Right cardiac atrium (tissue), 5 donors: ENCODE measurements at regions not wholly inside any gene's neighbourhood (a gene's known extent, or its start where the extent isn't known, plus 50 kb on each side); places are given as distances from the start of the nearest gene placed in this dataset.
"Not testable (repeated sequence)": the region's sequence is repeated elsewhere in the genome, so short reads cannot be mapped to it uniquely, and the experiment has no call there.

Experiments
- ATAC-seq, 2 donors: fragments of 200-7000 bp; cut with Tn5 transposase; one replicate each; pipeline versions ENCODE4 v1.8.0 to v1.9.1; 2020; ENCODE audit warnings: moderate library complexity in 2 of 2, mild to moderate bottlenecking in 1 of 2
- DNase-seq, 3 donors: peaks; one replicate each; pipeline ENCODE4 v3.0.0-alpha.2; 2020
- H3K27ac ChIP-seq: one replicate; pipeline ENCODE4 v1.5.1; 2013; ENCODE audit warnings: mild to moderate bottlenecking, low read length, control low read depth, moderate library complexity
- H3K27me3 ChIP-seq: one replicate; pipeline ENCODE4 v1.6.1; 2013; ENCODE audit not compliant: control insufficient read depth, insufficient read depth
- H3K4me1 ChIP-seq: one replicate; pipeline ENCODE4 v1.6.1; 2013; ENCODE audit warnings: low read length; ENCODE audit not compliant: control insufficient read depth, insufficient read depth
- H3K4me3 ChIP-seq: one replicate; pipeline ENCODE4 v1.5.1; 2013; ENCODE audit warnings: low read length, control low read depth
- H3K9me3 ChIP-seq: one replicate; pipeline ENCODE4 v1.6.1; 2013; ENCODE audit warnings: low read length; ENCODE audit not compliant: control insufficient read depth
- WGBS: extraction: QIAGEN DNeasy Blood & Tissue Kit; methylation state at CpG from one replicate; pipeline ENCODE4 v1.1.7; 2013; 5-methylcytosine and 5-hydroxymethylcytosine counted together
- intact Hi-C, 4 donors: fragments of 100-400 bp; cut with DNase I; formaldehyde crosslinking; loops; one replicate each; pipeline versions ENCODE4 v1.11.0 to v1.14.0; 2022 to 2023
- donor health status: healthy with polysubstance abuse.
- donor health status: DM: no; HTN: yes; CAD: no.
- donor health status: DM: no; HTN: no; CAD: no.
- donor health status: DM: no; HTN: yes; CAD: no; lungs with severe emphysema.
- donor health status: DM: yes; HTN: yes; CAD: no.

GRCh38 chr6:15893556-15894253 is 230.9 kb upstream of the DTNBP1 start:
- 67% methylated on average over 5 of the region's 5 CpGs for WGBS
- H3K27ac ChIP-seq, result no peak overlapping the region
- intact Hi-C loops, result no loop called here
- H3K27me3 ChIP-seq, result no peaks in the 10 kb centered on the region
- DNase-seq, result no peak
- no peaks in the 10 kb centered on the region for H3K9me3 ChIP-seq
- no peak overlapping the region for H3K4me3 ChIP-seq
- peaks cover 7% of the 10 kb centered on the region for H3K4me1 ChIP-seq
- no peak for ATAC-seq

- WGBS, result 51% methylated on average over 1 of the region's 1 CpG
Measured at GRCh38 chr6:15892369-15892768, 229.5 kb upstream of the DTNBP1 start.

DNA sequence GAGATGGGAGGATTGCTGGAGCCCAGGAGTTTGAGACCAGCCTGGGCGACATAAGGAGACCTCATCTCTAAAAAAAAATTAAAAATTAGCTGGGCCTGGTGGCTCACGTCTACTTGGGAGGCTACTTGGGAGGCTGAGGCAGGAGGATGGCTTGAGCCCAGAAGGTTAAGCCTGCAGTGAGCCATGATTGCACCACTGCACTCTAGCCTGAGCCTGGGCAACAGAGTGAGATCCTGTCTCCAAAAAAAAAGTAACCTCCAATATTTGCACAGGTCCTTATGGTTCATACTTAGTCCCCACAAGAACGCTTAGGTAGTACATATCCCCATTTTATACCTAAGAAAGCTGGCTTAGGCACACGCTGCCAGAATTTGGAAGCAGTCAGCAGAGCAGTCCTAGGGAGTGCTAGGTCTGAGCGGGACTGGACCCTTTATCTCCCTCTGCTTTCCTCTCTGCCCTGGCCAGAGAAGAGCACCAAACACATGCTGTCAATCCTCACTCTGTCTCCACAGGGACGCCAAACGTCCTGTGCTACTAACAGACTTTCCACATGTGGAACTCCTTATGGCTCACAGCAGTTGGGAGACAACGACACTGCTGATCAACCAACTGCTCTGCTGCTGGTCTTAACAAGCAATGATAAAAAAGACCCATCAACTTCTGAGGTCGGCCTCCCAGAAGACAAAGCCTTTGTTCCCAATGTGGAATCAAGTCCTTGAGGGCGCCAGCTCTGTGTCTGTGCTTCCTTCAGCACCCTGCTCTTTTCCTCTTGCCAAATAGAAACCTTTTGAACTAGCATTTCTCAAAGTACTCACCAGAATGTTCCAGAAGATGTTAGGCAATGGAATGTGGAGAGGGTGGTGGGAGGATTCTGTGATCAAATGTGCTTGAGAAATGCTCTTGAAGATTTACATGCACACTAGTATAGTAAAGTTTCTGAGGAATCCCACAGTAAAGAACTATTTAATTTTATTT is 226.3 kb upstream of the DTNBP1 start:
- intact Hi-C loops, result no loop called here
- DNase-seq (peak in 1 of 3 donors; percentile 58), ATAC-seq (peak; percentile 76 to 77)
- Histone ChIP-seq H3K9me3 (no peaks in the 10 kb centered on the region), H3K27ac (no peak overlapping the region), H3K4me1 (peaks cover 4% of the 10 kb centered on the region), H3K4me3 (no peak overlapping the region), H3K27me3 (no peaks in the 10 kb centered on the region)
- 66% methylated on average over 10 of the region's 10 CpGs for WGBS

More at GRCh38 chr6:15892369-15892768, 229.5 kb upstream of the DTNBP1 start:
- DNase-seq (peak in 1 of 3 donors; percentile 50), ATAC-seq (peak in 1 of 2 donors; percentile 8)
- intact Hi-C loops, result no loop called here
- no peaks in the 10 kb centered on the region for H3K9me3 ChIP-seq
- peaks cover 8% of the 10 kb centered on the region for H3K4me1 ChIP-seq
- H3K27ac ChIP-seq, result no peak overlapping the region
- no peaks in the 10 kb centered on the region for H3K27me3 ChIP-seq
- H3K4me3 ChIP-seq, result no peak overlapping the region

GRCh38 chr6:15887491-15888461 is 224.9 kb upstream of the DTNBP1 start:
- intact Hi-C loops, result no loop called here
- DNase-seq (no peak), ATAC-seq (peak in 1 of 2 donors; percentile 83)
- Histone ChIP-seq H3K9me3 (no peaks in the 10 kb centered on the region), H3K4me3 (no peak overlapping the region), H3K27me3 (no peaks in the 10 kb centered on the region), H3K27ac (no peak overlapping the region), H3K4me1 (peaks cover 4% of the 10 kb centered on the region)
- WGBS, result 72% methylated on average over 10 of the region's 10 CpGs

DNA sequence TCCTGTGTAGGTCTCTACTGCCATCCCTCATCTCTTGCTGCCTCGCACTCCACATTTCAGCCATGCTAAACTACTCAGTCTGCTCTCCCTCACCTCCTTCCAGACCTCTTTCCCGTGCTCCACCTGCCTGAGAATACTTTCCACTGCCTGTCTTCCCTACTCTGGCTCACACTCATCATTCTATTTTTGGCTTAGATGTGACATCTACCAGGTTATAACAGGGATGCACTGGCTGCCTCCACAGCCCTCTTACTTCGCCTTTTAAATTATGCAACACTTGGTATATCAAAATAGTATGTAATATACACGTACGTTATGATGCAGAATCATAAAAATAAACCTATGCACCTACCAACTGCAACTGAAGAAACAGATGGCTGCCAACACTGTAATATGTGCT is 222.8 kb upstream of the DTNBP1 start:
- intact Hi-C loops, result no loop called here
- Histone ChIP-seq H3K4me3 (no peak overlapping the region), H3K4me1 (peaks cover 4% of the 10 kb centered on the region), H3K9me3 (no peaks in the 10 kb centered on the region), H3K27me3 (no peaks in the 10 kb centered on the region), H3K27ac (no peak overlapping the region)
- DNase-seq (no peak), ATAC-seq (no peak)
- WGBS, result 78% methylated on average over 5 of the region's 5 CpGs

DNA sequence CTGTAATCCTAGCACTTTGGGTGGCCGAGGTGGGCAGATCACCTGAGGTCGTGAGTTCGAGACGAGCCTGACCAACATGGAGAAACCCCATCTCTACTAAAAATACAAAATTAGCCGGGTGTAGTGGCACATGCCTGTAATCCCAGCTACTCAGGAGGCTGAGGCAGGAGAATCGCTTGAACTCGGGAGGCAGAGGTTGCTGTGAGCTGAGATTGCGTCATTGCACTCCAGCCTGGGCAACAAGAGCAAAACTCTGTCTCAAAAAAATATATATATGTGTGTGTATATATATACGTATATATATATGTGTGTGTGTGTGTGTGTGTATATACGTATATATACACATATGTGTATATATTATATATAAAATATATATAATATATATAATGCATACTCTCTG is 220.8 kb upstream of the DTNBP1 start:
- H3K27ac ChIP-seq, DNase-seq, H3K27me3 ChIP-seq, H3K9me3 ChIP-seq, intact Hi-C loops, H3K4me3 ChIP-seq, H3K4me1 ChIP-seq, ATAC-seq: not testable (repeated sequence)
- WGBS, result 94% methylated on average over 10 of the region's 10 CpGs

DNA sequence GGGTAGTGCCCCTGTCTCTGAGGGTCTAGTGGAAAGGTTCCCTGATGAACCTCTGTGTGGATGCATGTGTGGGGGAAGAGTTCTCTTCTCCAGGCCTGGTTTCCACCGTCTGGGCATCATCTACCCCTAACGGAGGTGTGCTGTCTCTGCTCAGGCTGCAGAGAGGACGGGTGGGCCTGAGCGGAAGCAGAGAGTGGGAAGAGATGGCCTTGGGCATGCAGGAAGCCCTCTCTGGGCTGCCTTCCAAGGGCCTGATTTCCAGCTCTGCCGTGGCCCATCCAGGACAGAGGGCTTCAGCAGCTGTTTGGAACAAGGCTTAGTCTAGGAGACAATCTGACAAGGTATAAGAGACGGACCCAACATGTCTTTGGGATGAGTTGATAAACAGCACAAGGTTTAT is 220.1 kb upstream of the DTNBP1 start:
- intact Hi-C loops, result no loop called here
- WGBS, result 65% methylated on average over 6 of the region's 6 CpGs

GRCh38 chr6:15882345-15882744 is 219.5 kb upstream of the DTNBP1 start:
- no peak overlapping the region for H3K4me3 ChIP-seq
- H3K4me1 ChIP-seq, result peaks cover 6% of the 10 kb centered on the region
- intact Hi-C loops, result no loop called here
- H3K27ac ChIP-seq, result no peak overlapping the region
- no peak for ATAC-seq
- no peaks in the 10 kb centered on the region for H3K27me3 ChIP-seq
- H3K9me3 ChIP-seq, result no peaks in the 10 kb centered on the region
- 73% methylated on average over 4 of the region's 4 CpGs for WGBS
- no peak for DNase-seq

More for the DNA sequence above, 220.1 kb upstream of the DTNBP1 start:
- DNase-seq, result peak in 1 of 3 donors; percentile 58
- Histone ChIP-seq H3K27me3 (no peaks in the 10 kb centered on the region), H3K27ac (no peak overlapping the region), H3K9me3 (no peaks in the 10 kb centered on the region), H3K4me3 (no peak overlapping the region), H3K4me1 (peaks cover 7% of the 10 kb centered on the region)
- peak in 1 of 2 donors; percentile 12 for ATAC-seq

DNA sequence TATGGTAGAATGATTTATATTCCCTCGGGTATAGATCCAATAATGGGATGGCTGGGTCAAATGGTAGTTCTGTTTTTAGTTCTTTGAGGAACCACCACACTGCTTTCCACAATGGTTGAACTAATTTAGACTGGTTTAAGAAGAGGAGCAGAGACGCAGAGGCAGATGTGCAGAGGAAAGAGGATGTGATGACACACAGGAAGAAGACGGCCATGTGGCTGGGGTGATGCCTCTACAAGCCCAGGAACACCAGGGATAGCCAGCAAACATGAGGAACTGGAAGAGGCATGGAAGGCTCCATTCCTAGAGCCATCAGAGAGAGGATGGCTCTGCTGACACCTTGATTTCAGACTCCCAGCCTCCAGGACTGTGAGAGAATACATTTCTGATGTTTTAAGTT is 218.3 kb upstream of the DTNBP1 start:
- Histone ChIP-seq H3K4me1 (peaks cover 6% of the 10 kb centered on the region), H3K27ac (no peak overlapping the region), H3K4me3 (no peak overlapping the region), H3K27me3 (no peaks in the 10 kb centered on the region), H3K9me3 (no peaks in the 10 kb centered on the region)
- 77% methylated on average over 3 of the region's 3 CpGs for WGBS
- DNase-seq, result peak in 1 of 3 donors; percentile 55
- intact Hi-C loops, result no loop called here
- peak in 1 of 2 donors; percentile 28 for ATAC-seq

DNA sequence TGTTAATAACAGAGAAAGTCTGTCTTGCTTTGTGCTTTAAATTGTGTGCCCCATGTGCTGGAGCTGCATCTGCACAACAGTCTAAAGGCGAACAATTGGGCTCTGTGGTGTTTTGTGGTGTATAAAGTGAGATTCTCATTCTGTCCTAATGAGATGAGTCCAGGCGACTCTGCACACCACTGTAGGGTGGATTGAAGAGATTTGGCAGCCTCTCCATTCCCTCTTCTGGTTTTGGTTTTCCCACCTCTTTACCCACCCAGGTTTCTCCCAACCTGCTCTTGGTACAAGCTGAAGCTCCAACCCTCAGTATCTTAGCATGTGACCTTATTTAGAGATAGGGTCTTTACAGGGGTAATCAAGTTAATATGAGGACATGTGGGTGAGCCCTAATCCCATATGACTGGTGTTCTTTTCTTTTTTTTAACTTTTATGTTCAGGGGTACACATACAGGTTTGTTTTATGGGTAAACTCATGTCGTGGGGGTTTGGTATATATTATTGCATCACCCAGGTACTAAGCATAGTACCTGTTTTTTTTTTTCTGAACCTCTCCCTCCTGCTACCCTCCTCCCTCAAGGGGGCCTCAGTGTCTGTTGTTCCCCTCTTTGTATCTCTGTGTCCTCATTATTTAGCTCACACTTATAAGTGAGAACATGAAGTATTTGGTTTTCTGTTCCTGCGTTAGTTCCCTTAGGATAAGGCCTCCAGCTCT is 217.6 kb upstream of the DTNBP1 start:
- H3K27ac ChIP-seq, result no peak overlapping the region
- no peaks in the 10 kb centered on the region for H3K9me3 ChIP-seq
- H3K4me3 ChIP-seq, result no peak overlapping the region
- intact Hi-C loops, result no loop called here
- no peak for DNase-seq
- H3K4me1 ChIP-seq, result peaks cover 6% of the 10 kb centered on the region
- H3K27me3 ChIP-seq, result no peaks in the 10 kb centered on the region
- 76% methylated on average over 4 of the region's 4 CpGs for WGBS
- no peak for ATAC-seq
